Left forelimb (tissue), 1 donor: ENCODE measurements at regions not wholly inside any gene's neighbourhood (a gene's known extent, or its start where the extent isn't known, plus 50 kb on each side); places are given as distances from the start of the nearest gene placed in this dataset.
"Not testable (repeated sequence)": the region's sequence is repeated elsewhere in the genome, so short reads cannot be mapped to it uniquely, and the experiment has no call there.

Source experiments
- DNase-seq: peaks from one replicate; pipeline ENCODE4 v3.0.0-alpha.2; 2018; ENCODE audit warnings: low spot score

DNA sequence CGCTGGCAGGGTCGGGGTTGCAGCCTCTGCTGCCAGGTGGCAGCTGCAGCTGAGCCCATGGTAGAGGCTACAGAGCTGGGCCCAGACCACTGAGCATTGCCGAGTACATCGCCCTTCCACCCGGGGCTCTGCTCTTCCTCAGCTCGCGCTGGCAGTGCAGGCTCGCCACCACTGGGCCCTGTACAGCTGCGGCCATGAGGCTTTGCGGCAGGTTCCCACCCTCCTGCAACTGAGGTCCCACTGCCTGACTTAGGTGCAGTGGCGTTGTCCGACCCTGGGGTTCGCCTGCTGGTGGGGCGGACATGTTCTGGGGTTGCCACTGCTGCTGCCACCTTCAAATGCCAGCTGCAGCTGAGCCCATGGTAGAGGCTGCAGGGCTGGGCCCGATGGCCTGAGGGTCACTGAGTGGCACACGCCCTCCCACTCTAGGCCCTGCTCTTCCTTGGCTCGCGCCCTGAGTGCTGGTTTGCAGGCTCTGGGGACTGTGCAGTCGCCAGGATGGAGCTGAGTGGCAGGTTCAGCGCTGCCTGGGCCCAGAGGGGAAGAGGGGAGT, 359.8 kb downstream of the FOXD4L6 start:
- DNase-seq, result peak; percentile 55

GRCh38 chr9:40768178-40768577, 360.3 kb downstream of the FOXD4L6 start:
- not testable (repeated sequence) for DNase-seq

DNA sequence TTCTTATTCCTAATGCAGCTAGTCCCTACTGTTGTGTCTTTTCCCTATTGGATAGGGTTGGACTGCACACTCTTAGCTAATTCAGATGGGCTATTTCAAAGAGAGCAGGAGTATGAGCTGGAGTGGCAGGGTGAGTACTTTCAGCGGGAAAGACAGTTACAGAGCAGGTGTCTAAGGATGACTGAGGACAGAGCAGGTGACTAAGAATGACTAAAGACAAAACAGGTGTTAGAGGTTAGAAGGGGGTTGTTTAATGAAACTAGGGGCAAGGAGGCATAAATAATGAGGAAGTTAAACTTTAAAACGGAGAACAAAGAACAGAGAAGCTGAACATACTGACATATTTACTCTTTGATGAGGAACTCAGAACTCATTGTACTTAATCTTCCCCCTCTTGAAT, 373.5 kb downstream of the FOXD4L6 start:
- not testable (repeated sequence) for DNase-seq

GRCh38 chr9:40753288-40753687, 375.2 kb downstream of the FOXD4L6 start:
- not testable (repeated sequence) for DNase-seq

DNA sequence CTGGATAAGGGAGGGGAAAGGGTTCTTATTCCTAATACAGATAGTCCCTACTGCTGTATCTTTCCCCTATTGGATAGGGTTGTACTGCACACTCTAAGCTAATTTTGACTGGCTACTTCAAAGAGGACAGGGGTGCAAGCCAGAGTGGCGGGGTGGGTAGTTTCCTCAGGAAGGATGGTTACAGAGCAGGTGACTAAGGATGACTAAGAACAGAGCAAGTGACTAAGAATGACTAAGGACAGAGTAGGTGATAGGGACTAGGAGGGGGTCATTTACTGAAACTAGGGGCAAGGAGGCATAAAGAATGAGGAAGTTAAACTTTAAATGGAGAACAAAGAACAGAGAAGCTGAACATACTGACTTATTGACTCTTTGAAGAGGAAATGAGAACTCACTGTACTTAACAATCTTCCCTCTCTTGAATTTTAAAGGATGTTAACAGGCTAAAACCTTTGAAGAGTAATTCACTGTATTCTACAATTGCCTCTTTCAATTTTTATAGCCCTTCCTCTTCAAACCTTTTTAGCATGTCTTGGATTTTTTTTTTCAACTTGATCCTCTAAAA, 381.5 kb downstream of the FOXD4L6 start:
- not testable (repeated sequence) for DNase-seq
